ENCODE measurements at regions not wholly inside any gene's neighbourhood (a gene's known extent, or its start where the extent isn't known, plus 50 kb on each side); places are given as distances from the start of the nearest gene placed in this dataset.

DNA sequence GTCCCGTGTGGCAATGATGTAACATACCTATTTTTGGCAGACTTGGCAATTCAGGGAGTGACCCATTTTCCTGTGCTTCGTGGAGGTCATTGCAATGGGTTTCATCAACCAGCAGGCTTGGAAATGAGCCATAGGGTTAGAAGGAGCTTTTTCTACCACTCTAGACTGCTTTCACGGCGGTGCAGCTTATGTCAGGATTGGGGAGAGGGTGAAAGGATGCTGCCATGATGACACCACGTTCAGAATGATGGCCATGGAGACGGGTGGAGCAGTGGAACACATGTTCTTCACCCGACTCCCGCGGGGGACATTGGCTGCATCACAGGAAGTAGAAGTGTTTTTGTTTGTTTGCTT lies 220.2 kb downstream of the EMX2 start:
- no peak overlapping the region for H2AFZ ChIP-seq (ENCODE audit: low read depth, low read length)
- DNase-seq, result no peak

DNA sequence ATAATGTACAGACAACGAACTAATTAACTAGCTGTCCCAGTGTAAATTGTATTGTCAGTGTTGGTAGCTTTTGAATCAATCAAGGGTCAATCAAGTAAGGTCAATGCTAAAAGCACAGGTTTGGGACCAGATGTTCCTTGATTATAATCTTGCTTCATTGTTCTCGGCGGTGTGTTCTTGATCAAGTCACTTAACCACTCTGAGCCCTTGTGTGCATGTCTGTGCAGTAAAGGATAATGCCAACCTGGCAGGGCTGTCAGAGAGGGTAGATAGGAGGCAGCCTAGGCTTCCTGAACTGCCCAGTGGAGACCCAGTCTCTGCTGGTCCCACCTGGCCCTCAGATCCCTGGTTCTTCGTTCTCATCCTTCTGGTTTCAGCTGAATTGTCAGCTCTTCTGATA lies 221.0 kb downstream of the EMX2 start:
- TF ChIP-seq EZH2 (IDR thresholded peaks at IDR 0.05; ENCODE audit: borderline replicate concordance, low read depth, low read length, severe bottlenecking), result no peak
- TF ChIP-seq, protein P1, sequence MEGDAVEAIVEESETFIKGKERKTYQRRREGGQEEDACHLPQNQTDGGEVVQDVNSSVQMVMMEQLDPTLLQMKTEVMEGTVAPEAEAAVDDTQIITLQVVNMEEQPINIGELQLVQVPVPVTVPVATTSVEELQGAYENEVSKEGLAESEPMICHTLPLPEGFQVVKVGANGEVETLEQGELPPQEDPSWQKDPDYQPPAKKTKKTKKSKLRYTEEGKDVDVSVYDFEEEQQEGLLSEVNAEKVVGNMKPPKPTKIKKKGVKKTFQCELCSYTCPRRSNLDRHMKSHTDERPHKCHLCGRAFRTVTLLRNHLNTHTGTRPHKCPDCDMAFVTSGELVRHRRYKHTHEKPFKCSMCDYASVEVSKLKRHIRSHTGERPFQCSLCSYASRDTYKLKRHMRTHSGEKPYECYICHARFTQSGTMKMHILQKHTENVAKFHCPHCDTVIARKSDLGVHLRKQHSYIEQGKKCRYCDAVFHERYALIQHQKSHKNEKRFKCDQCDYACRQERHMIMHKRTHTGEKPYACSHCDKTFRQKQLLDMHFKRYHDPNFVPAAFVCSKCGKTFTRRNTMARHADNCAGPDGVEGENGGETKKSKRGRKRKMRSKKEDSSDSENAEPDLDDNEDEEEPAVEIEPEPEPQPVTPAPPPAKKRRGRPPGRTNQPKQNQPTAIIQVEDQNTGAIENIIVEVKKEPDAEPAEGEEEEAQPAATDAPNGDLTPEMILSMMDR (IDR thresholded peaks at IDR 0.05; ENCODE audit: borderline replicate concordance, extremely low read depth, low read length, poor library complexity, severe bottlenecking), result no peak

More for the DNA sequence above, 220.2 kb downstream of the EMX2 start:
- Histone ChIP-seq H3K9ac (ENCODE audit: low read depth, low read length) (no peak overlapping the region), H3K4me1 (ENCODE audit: insufficient read depth, low read length) (no peaks in the 10 kb centered on the region), H3K27me3 (ENCODE audit: insufficient read depth, low read length, poor library complexity) (no peaks in the 10 kb centered on the region), H3K36me3 (ENCODE audit: insufficient read depth, low read length) (no peaks in the 10 kb centered on the region), H3K27ac (ENCODE audit: low read length) (no peak overlapping the region), H3K4me2 (ENCODE audit: insufficient read depth, low read length) (no peak overlapping the region), H3K4me3 (ENCODE audit: low read depth in 1 of 2, low read length in 2 of 2) (no peak overlapping the region), H3K9me3 (ENCODE audit: insufficient read depth, low read length, severe bottlenecking) (no peaks in the 10 kb centered on the region), H3K79me2 (ENCODE audit: insufficient read depth, low read length) (no peaks in the 10 kb centered on the region), H4K20me1 (ENCODE audit: insufficient read depth, low read length) (no peaks in the 10 kb centered on the region)
- no peak for TF ChIP-seq EZH2 (IDR thresholded peaks at IDR 0.05; ENCODE audit: borderline replicate concordance, low read depth, low read length, severe bottlenecking)
- TF ChIP-seq, protein P1 (IDR thresholded peaks at IDR 0.05; ENCODE audit: borderline replicate concordance, extremely low read depth, low read length, poor library complexity, severe bottlenecking), result no peak
- ATAC-seq (ENCODE audit: insufficient read depth, low read depth), result no peak

DNA sequence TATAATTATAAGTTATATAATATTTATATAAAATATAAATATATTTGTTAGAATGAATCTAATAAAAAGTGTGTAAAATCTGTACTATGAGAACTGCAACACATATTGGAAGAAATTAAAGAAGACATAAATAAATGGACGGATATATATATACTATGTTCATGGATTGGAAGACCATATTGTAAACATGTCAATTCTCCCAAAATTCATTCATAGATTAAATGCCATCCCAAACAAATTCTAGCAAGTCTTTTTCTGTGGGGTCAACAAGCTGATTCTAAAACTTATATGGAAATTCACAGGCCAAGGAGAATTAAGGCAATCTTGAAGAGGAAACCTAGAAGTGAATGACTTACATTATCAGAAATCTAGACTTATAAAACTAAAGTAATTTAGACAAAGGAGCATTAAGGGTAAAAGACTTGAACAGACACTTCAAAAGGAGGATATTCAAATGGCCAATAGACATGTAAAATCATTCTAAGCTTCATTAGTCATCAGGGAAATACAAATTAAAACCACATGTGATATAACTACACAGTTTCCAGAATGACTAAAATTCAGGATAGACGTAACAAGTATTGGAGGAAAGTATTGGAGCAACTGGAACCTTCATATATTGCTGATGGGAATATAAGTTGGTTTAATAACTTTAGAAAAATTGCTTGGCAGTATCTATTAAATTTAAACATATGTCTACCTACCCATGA lies 225.9 kb downstream of the EMX2 start:
- Histone ChIP-seq H3K79me2 (ENCODE audit: insufficient read depth, low read length) (no peaks in the 10 kb centered on the region), H3K4me1 (ENCODE audit: insufficient read depth, low read length) (no peaks in the 10 kb centered on the region), H3K4me3 (ENCODE audit: low read depth in 1 of 2, low read length in 2 of 2) (no peak overlapping the region), H2AFZ (ENCODE audit: low read depth, low read length) (no peak overlapping the region), H4K20me1 (ENCODE audit: insufficient read depth, low read length) (no peaks in the 10 kb centered on the region), H3K9ac (ENCODE audit: low read depth, low read length) (no peak overlapping the region), H3K9me3 (ENCODE audit: insufficient read depth, low read length, severe bottlenecking) (no peaks in the 10 kb centered on the region), H3K27ac (ENCODE audit: low read length) (no peak overlapping the region), H3K27me3 (ENCODE audit: insufficient read depth, low read length, poor library complexity) (no peaks in the 10 kb centered on the region), H3K36me3 (ENCODE audit: insufficient read depth, low read length) (no peaks in the 10 kb centered on the region), H3K4me2 (ENCODE audit: insufficient read depth, low read length) (no peak overlapping the region)
- ATAC-seq (ENCODE audit: insufficient read depth, low read depth) (no peak), DNase-seq (no peak)
- no peak for TF ChIP-seq EZH2 (IDR thresholded peaks at IDR 0.05; ENCODE audit: borderline replicate concordance, low read depth, low read length, severe bottlenecking)
- TF ChIP-seq, protein P1 (IDR thresholded peaks at IDR 0.05; ENCODE audit: borderline replicate concordance, extremely low read depth, low read length, poor library complexity, severe bottlenecking), result no peak

More for the DNA sequence above, 221.0 kb downstream of the EMX2 start:
- Histone ChIP-seq H3K36me3 (ENCODE audit: insufficient read depth, low read length) (no peaks in the 10 kb centered on the region), H3K79me2 (ENCODE audit: insufficient read depth, low read length) (no peaks in the 10 kb centered on the region), H3K4me2 (ENCODE audit: insufficient read depth, low read length) (no peak overlapping the region), H2AFZ (ENCODE audit: low read depth, low read length) (no peak overlapping the region), H4K20me1 (ENCODE audit: insufficient read depth, low read length) (no peaks in the 10 kb centered on the region), H3K9me3 (ENCODE audit: insufficient read depth, low read length, severe bottlenecking) (no peaks in the 10 kb centered on the region), H3K27ac (ENCODE audit: low read length) (no peak overlapping the region), H3K4me3 (ENCODE audit: low read depth in 1 of 2, low read length in 2 of 2) (no peak overlapping the region), H3K9ac (ENCODE audit: low read depth, low read length) (no peak overlapping the region), H3K4me1 (ENCODE audit: insufficient read depth, low read length) (no peaks in the 10 kb centered on the region), H3K27me3 (ENCODE audit: insufficient read depth, low read length, poor library complexity) (no peaks in the 10 kb centered on the region)
- DNase-seq (no peak), ATAC-seq (ENCODE audit: insufficient read depth, low read depth) (no peak)
